H9 (cell line): ENCODE measurements at regions not wholly inside any gene's neighbourhood (a gene's known extent, or its start where the extent isn't known, plus 50 kb on each side); places are given as distances from the start of the nearest gene placed in this dataset.

Source experiments
- DNase-seq: peaks from one replicate; pipeline ENCODE4 v3.0.0-alpha.2; 2017
- H2AFZ ChIP-seq: one replicate; pipeline ENCODE4 v1.6.1; 2013; ENCODE audit warnings: mild to moderate bottlenecking, low read length, control low read depth, moderate library complexity
- H2AK5ac ChIP-seq: 2 replicates; pipeline ENCODE4 v1.6.1; 2013; ENCODE audit warnings: low read length, control low read depth, mixed read lengths; ENCODE audit not compliant: insufficient read length
- H2BK120ac ChIP-seq: one replicate; pipeline ENCODE4 v1.6.1; 2013; ENCODE audit warnings: low read depth, mild to moderate bottlenecking, low read length, control low read depth, inconsistent platforms; ENCODE audit not compliant: poor library complexity, severe bottlenecking
- H2BK12ac ChIP-seq: 2 replicates; pipeline ENCODE4 v1.6.1; 2013; ENCODE audit warnings: low read length, control low read depth, mixed read lengths, low read depth; ENCODE audit not compliant: insufficient read length
- H2BK15ac ChIP-seq: 2 replicates; pipeline ENCODE4 v1.6.1; 2013; ENCODE audit warnings: low read depth, low read length, control low read depth
- H2BK20ac ChIP-seq: one replicate; pipeline ENCODE4 v1.6.1; 2013; ENCODE audit warnings: low read depth, mild to moderate bottlenecking, low read length, control low read depth, inconsistent platforms; ENCODE audit not compliant: poor library complexity, severe bottlenecking
- H2BK5ac ChIP-seq: 2 replicates; pipeline ENCODE4 v1.6.1; 2013; ENCODE audit warnings: low read length, control low read depth, mixed read lengths; ENCODE audit not compliant: insufficient read length
- H3K14ac ChIP-seq: 2 replicates; pipeline ENCODE4 v1.6.1; 2013; ENCODE audit warnings: low read length, control low read depth; ENCODE audit not compliant: insufficient read depth
- H3K18ac ChIP-seq: 2 replicates; pipeline ENCODE4 v1.6.1; 2013; ENCODE audit warnings: low read depth, mild to moderate bottlenecking, mixed read lengths, low read length, control low read depth; ENCODE audit not compliant: insufficient read length
- H3K23ac ChIP-seq: 2 replicates; pipeline ENCODE4 v1.6.1; 2013; ENCODE audit warnings: low read length, control low read depth, mixed read lengths, low read depth; ENCODE audit not compliant: insufficient read length
- H3K23me2 ChIP-seq: 2 replicates; pipeline ENCODE4 v1.6.1; 2013; ENCODE audit warnings: low read depth, mild to moderate bottlenecking, mixed read lengths, low read length, control low read depth; ENCODE audit not compliant: insufficient read length, poor library complexity, severe bottlenecking
- H3K27ac ChIP-seq: 2 replicates; pipeline ENCODE4 v1.5.1; 2013; ENCODE audit warnings: low read length, control low read depth, mixed read lengths, low read depth; ENCODE audit not compliant: insufficient read length
- H3K27me3 ChIP-seq: 2 replicates; pipeline ENCODE4 v1.6.1; 2013; ENCODE audit warnings: low read length, control low read depth, inconsistent platforms; ENCODE audit not compliant: insufficient read depth
- H3K4ac ChIP-seq: 2 replicates; pipeline ENCODE4 v1.6.1; 2013; ENCODE audit warnings: low read depth, mild to moderate bottlenecking, control low read depth, inconsistent platforms, low read length, moderate library complexity
- H3K4me1 ChIP-seq: 2 replicates; pipeline ENCODE4 v1.6.1; 2013; ENCODE audit warnings: low read length, control low read depth, inconsistent platforms; ENCODE audit not compliant: insufficient read depth
- H3K4me2 ChIP-seq: 2 replicates; pipeline ENCODE4 v1.6.1; 2013; ENCODE audit warnings: low read length, control low read depth, mixed read lengths; ENCODE audit not compliant: insufficient read length, insufficient read depth
- H3K56ac ChIP-seq: 2 replicates; pipeline ENCODE4 v1.6.1; 2013; ENCODE audit warnings: low read depth, mild to moderate bottlenecking, mixed read lengths, low read length, control low read depth; ENCODE audit not compliant: insufficient read length
- H3K79me1 ChIP-seq: 2 replicates; pipeline ENCODE4 v1.6.1; 2013; ENCODE audit warnings: low read depth, mild to moderate bottlenecking, moderate library complexity, low read length, control low read depth, inconsistent platforms; ENCODE audit not compliant: insufficient read depth, poor library complexity, severe bottlenecking
- H3K79me2 ChIP-seq: 2 replicates; pipeline ENCODE4 v1.6.1; 2013; ENCODE audit warnings: low read length, control low read depth, inconsistent platforms; ENCODE audit not compliant: insufficient read depth
- H3K9ac ChIP-seq: 2 replicates; pipeline ENCODE4 v1.6.1; 2013; ENCODE audit warnings: low read length, control low read depth, mixed read lengths; ENCODE audit not compliant: insufficient read length; ENCODE audit errors: extremely low read depth
- H3K9me3 ChIP-seq: one replicate; pipeline ENCODE4 v1.6.1; 2013; ENCODE audit warnings: low read depth, low read length, inconsistent platforms; ENCODE audit not compliant: control insufficient read depth
- H3T11ph ChIP-seq: one replicate; pipeline ENCODE4 v1.6.1; 2013; ENCODE audit warnings: mild to moderate bottlenecking, low read length, control low read depth, inconsistent platforms
- H4K20me1 ChIP-seq: one replicate; pipeline ENCODE4 v1.6.1; 2013; ENCODE audit not compliant: control insufficient read depth, insufficient read length, insufficient read depth
- H4K5ac ChIP-seq: 2 replicates; pipeline ENCODE4 v1.6.1; 2013; ENCODE audit warnings: low read depth, mild to moderate bottlenecking, mixed read lengths, low read length, control low read depth; ENCODE audit not compliant: insufficient read length
- H4K8ac ChIP-seq: replicated peaks from 2 replicates; pipeline ENCODE4 v1.6.1; 2013; ENCODE audit warnings: low read length, control low read depth, mixed read lengths, low read depth; ENCODE audit not compliant: insufficient read length
- H4K91ac ChIP-seq: 2 replicates; pipeline ENCODE4 v1.6.1; 2013; ENCODE audit warnings: low read depth, mild to moderate bottlenecking, moderate library complexity, mixed read lengths, low read length, control low read depth; ENCODE audit not compliant: insufficient read length
- H3K27ac Mint-ChIP-seq, 3 experiments: 2 replicates in 2 of 3; 3 replicates in 1 of 3; pipeline ENCODE4 v1.8.0; 2020 to 2021; ENCODE audit warnings: mixed read lengths in 3 of 3, mild to moderate bottlenecking in 1 of 3, moderate library complexity in 1 of 3
- H3K27me3 Mint-ChIP-seq: 2 replicates; pipeline ENCODE4 v1.8.0; 2021; ENCODE audit warnings: low read depth, mild to moderate bottlenecking, moderate library complexity, mixed read lengths
- H3K36me3 Mint-ChIP-seq, 3 experiments: 2 replicates in 2 of 3; 3 replicates in 1 of 3; pipeline ENCODE4 v1.8.0; 2020 to 2021; ENCODE audit warnings: low read depth in 3 of 3, mixed read lengths in 3 of 3; ENCODE audit not compliant: insufficient read depth in 1 of 3
- H3K4me1 Mint-ChIP-seq, 2 experiments: 2 replicates each; pipeline ENCODE4 v1.8.0; 2020; ENCODE audit warnings: mixed read lengths in 2 of 2
- H3K4me3 Mint-ChIP-seq, 2 experiments: 2 replicates in 1 of 2; 3 replicates in 1 of 2; pipeline ENCODE4 v1.8.0; 2020 to 2021; ENCODE audit warnings: mild to moderate bottlenecking in 2 of 2, mixed read lengths in 2 of 2, moderate library complexity in 1 of 2
- H3K9me3 Mint-ChIP-seq, 2 experiments: 2 replicates in 1 of 2; 3 replicates in 1 of 2; pipeline ENCODE4 v1.8.0; 2020; ENCODE audit warnings: mild to moderate bottlenecking in 2 of 2, mixed read lengths in 2 of 2, moderate library complexity in 1 of 2
- WGBS: extraction: QIAGEN DNeasy Blood & Tissue Kit; methylation state at CpG from one replicate; pipeline ENCODE4 v1.1.7; 2013; ENCODE audit warnings: missing lambda C conversion rate, low lambda C conversion rate, mixed read lengths; ENCODE audit not compliant: insufficient read length; ENCODE audit errors: extremely low coverage; 5-methylcytosine and 5-hydroxymethylcytosine counted together
- TF ChIP-seq, protein P1 (sequence below): fragments of 200-600 bp; sonication (generic); conservative IDR thresholded peaks from 3 replicates; pipeline ENCODE4 v1.8.0; 2021; ENCODE audit warnings: antibody characterized with exemption, mild to moderate bottlenecking

- no peak overlapping the region for H3K4ac ChIP-seq
- no peak overlapping the region for H2BK20ac ChIP-seq
- H4K20me1 ChIP-seq: no peaks in the 10 kb centered on the region
- H3K27ac ChIP-seq: no peak overlapping the region
- no CpG with 5 or more reads among the region's 3 CpGs for WGBS
- H4K91ac ChIP-seq: no peak overlapping the region
- H4K5ac ChIP-seq: no peak overlapping the region
- H2BK12ac ChIP-seq: no peak overlapping the region
- TF ChIP-seq, protein P1, sequence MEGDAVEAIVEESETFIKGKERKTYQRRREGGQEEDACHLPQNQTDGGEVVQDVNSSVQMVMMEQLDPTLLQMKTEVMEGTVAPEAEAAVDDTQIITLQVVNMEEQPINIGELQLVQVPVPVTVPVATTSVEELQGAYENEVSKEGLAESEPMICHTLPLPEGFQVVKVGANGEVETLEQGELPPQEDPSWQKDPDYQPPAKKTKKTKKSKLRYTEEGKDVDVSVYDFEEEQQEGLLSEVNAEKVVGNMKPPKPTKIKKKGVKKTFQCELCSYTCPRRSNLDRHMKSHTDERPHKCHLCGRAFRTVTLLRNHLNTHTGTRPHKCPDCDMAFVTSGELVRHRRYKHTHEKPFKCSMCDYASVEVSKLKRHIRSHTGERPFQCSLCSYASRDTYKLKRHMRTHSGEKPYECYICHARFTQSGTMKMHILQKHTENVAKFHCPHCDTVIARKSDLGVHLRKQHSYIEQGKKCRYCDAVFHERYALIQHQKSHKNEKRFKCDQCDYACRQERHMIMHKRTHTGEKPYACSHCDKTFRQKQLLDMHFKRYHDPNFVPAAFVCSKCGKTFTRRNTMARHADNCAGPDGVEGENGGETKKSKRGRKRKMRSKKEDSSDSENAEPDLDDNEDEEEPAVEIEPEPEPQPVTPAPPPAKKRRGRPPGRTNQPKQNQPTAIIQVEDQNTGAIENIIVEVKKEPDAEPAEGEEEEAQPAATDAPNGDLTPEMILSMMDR: no peak
- Mint-ChIP-seq H3K36me3 (peaks cover 7 to 27% (median 7%) of the 10 kb centered on the region in 3 experiments; a peak in 6 of 7 replicates), H3K9me3 (peaks cover 26 to 34% of the 10 kb centered on the region in 2 experiments), H3K27ac (no peak overlapping the region), H3K27me3 (no peaks in the 10 kb centered on the region), H3K4me3 (no peak overlapping the region), H3K4me1 (no peaks in the 10 kb centered on the region)
- H4K8ac ChIP-seq: no peak overlapping the region
- H2BK120ac ChIP-seq: no peak overlapping the region
- no peak overlapping the region for H3K14ac ChIP-seq
- no peak overlapping the region for H2BK15ac ChIP-seq
- no peak overlapping the region for H3K4me2 ChIP-seq
- H3K79me2 ChIP-seq: no peaks in the 10 kb centered on the region
- no peaks in the 10 kb centered on the region for H3K4me1 ChIP-seq
- H3K18ac ChIP-seq: no peak overlapping the region
- H2AK5ac ChIP-seq: no peak overlapping the region
- H3K9me3 ChIP-seq: peaks cover 17% of the 10 kb centered on the region
- H3K27me3 ChIP-seq: no peaks in the 10 kb centered on the region
- H3K23me2 ChIP-seq: no peaks in the 10 kb centered on the region
- H2AFZ ChIP-seq: no peak overlapping the region
- DNase-seq: no peak
- no peak overlapping the region for H3K56ac ChIP-seq
- no peak overlapping the region for H2BK5ac ChIP-seq
- H3T11ph ChIP-seq: no peak overlapping the region
- H3K9ac ChIP-seq: no peak overlapping the region
- H3K23ac ChIP-seq: no peak overlapping the region
- H3K79me1 ChIP-seq: no peaks in the 10 kb centered on the region
These were observed 100.0 kb upstream of the ARHGAP5 start for GRCh38 chr14:31977001-31977556.
